HCT116 (cell line): ENCODE measurements at regions not wholly inside any gene's neighbourhood (a gene's known extent, or its start where the extent isn't known, plus 50 kb on each side); places are given as distances from the start of the nearest gene placed in this dataset.

ENCODE experiments used
- CEBPB ChIP-seq: IDR thresholded peaks from 2 replicates; pipeline ENCODE4 v1.6.1; 2012; ENCODE audit warnings: low read depth
- MAX ChIP-seq: IDR thresholded peaks from 2 replicates; pipeline ENCODE4 v1.6.1; 2012
- POLR2AphosphoS5 ChIP-seq: IDR thresholded peaks from 2 replicates; pipeline ENCODE4 v1.6.1; 2011; ENCODE audit warnings: mild to moderate bottlenecking, low read depth, low read length, moderate library complexity
- SRF ChIP-seq: IDR thresholded peaks from 2 replicates; pipeline ENCODE4 v1.6.1; 2012; ENCODE audit warnings: low read depth
- YY1 ChIP-seq: IDR thresholded peaks from 2 replicates; pipeline ENCODE4 v1.6.1; 2011; ENCODE audit warnings: low read length, low read depth, moderate library complexity, mild to moderate bottlenecking; ENCODE audit not compliant: insufficient replicate concordance; ENCODE audit errors: extremely low read depth
- TF ChIP-seq, protein P1 (sequence below): IDR thresholded peaks from 2 replicates; pipeline ENCODE4 v1.6.1; 2012; ENCODE audit warnings: low read depth
- TF ChIP-seq, protein P2 (sequence below), 3 experiments: fragments of 200-600 bp in 1 of 3; sonication (generic) in 1 of 3; IDR thresholded peaks in 2 of 3; conservative IDR thresholded peaks in 1 of 3; 2 replicates each; pipeline ENCODE4 v1.5.1; 2012 to 2017; ENCODE audit warnings: low read depth in 2 of 3, low read length in 2 of 3, antibody characterized with exemption in 1 of 3, borderline replicate concordance in 1 of 3, control low read depth in 1 of 3, mild to moderate bottlenecking in 1 of 3, mixed read lengths in 1 of 3, mixed run types in 1 of 3, moderate library complexity in 1 of 3; ENCODE audit not compliant: insufficient read depth in 1 of 3

GRCh38 chr2:129187343-129187742 lies 792.1 kb upstream of the RAB6C start:
- TF ChIP-seq MAX (no peak), YY1 (no peak), SRF (no peak), POLR2AphosphoS5 (no peak), CEBPB (no peak)
- TF ChIP-seq, protein P1, sequence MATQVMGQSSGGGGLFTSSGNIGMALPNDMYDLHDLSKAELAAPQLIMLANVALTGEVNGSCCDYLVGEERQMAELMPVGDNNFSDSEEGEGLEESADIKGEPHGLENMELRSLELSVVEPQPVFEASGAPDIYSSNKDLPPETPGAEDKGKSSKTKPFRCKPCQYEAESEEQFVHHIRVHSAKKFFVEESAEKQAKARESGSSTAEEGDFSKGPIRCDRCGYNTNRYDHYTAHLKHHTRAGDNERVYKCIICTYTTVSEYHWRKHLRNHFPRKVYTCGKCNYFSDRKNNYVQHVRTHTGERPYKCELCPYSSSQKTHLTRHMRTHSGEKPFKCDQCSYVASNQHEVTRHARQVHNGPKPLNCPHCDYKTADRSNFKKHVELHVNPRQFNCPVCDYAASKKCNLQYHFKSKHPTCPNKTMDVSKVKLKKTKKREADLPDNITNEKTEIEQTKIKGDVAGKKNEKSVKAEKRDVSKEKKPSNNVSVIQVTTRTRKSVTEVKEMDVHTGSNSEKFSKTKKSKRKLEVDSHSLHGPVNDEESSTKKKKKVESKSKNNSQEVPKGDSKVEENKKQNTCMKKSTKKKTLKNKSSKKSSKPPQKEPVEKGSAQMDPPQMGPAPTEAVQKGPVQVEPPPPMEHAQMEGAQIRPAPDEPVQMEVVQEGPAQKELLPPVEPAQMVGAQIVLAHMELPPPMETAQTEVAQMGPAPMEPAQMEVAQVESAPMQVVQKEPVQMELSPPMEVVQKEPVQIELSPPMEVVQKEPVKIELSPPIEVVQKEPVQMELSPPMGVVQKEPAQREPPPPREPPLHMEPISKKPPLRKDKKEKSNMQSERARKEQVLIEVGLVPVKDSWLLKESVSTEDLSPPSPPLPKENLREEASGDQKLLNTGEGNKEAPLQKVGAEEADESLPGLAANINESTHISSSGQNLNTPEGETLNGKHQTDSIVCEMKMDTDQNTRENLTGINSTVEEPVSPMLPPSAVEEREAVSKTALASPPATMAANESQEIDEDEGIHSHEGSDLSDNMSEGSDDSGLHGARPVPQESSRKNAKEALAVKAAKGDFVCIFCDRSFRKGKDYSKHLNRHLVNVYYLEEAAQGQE: no peak
- TF ChIP-seq, protein P2, sequence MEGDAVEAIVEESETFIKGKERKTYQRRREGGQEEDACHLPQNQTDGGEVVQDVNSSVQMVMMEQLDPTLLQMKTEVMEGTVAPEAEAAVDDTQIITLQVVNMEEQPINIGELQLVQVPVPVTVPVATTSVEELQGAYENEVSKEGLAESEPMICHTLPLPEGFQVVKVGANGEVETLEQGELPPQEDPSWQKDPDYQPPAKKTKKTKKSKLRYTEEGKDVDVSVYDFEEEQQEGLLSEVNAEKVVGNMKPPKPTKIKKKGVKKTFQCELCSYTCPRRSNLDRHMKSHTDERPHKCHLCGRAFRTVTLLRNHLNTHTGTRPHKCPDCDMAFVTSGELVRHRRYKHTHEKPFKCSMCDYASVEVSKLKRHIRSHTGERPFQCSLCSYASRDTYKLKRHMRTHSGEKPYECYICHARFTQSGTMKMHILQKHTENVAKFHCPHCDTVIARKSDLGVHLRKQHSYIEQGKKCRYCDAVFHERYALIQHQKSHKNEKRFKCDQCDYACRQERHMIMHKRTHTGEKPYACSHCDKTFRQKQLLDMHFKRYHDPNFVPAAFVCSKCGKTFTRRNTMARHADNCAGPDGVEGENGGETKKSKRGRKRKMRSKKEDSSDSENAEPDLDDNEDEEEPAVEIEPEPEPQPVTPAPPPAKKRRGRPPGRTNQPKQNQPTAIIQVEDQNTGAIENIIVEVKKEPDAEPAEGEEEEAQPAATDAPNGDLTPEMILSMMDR (IDR thresholded peaks at IDR 0.05 in 2 of 3, conservative IDR thresholded peaks at IDR 0.05 in 1 of 3; ENCODE audit: borderline replicate concordance in 1 of 3, insufficient read depth in 1 of 3, low read depth in 2 of 3, low read length in 2 of 3): no peak
